WI38 (cell line): ENCODE measurements at regions not wholly inside any gene's neighbourhood (a gene's known extent, or its start where the extent isn't known, plus 50 kb on each side); places are given as distances from the start of the nearest gene placed in this dataset.

ENCODE experiments used
- H3K4me3 ChIP-seq: 2 replicates; pipeline ENCODE4 v1.5.1; 2011; ENCODE audit warnings: low read depth, mild to moderate bottlenecking, control low read depth, low read length
- CTCF ChIP-seq: IDR thresholded peaks from 2 replicates; pipeline ENCODE4 v1.5.1; 2012; ENCODE audit warnings: low read depth, mild to moderate bottlenecking, control low read depth, low read length

- H3K4me3 ChIP-seq, result no peak overlapping the region
- TF ChIP-seq CTCF, result no peak
Measured at GRCh38 chr10:129046065-129046681, 420.9 kb upstream of the MGMT start.

GRCh38 chr10:129046962-129047361, 420.1 kb upstream of the MGMT start:
- no peak for TF ChIP-seq CTCF
- no peak overlapping the region for H3K4me3 ChIP-seq

GRCh38 chr10:129047600-129047999, 419.4 kb upstream of the MGMT start:
- TF ChIP-seq CTCF, result no peak
- no peak overlapping the region for H3K4me3 ChIP-seq

GRCh38 chr10:129048513-129048912, 418.5 kb upstream of the MGMT start:
- H3K4me3 ChIP-seq, result no peak overlapping the region
- no peak for TF ChIP-seq CTCF

GRCh38 chr10:129049501-129049900, 417.5 kb upstream of the MGMT start:
- no peak overlapping the region for H3K4me3 ChIP-seq
- no peak for TF ChIP-seq CTCF

- no peak overlapping the region for H3K4me3 ChIP-seq
- no peak for TF ChIP-seq CTCF
Measured at GRCh38 chr10:129055225-129055624, 411.8 kb upstream of the MGMT start.

GRCh38 chr10:129055986-129056385, 411.1 kb upstream of the MGMT start:
- no peak overlapping the region for H3K4me3 ChIP-seq
- TF ChIP-seq CTCF, result no peak
